Jurkat, Clone E6-1 (cell line): ENCODE measurements at regions not wholly inside any gene's neighbourhood (a gene's known extent, or its start where the extent isn't known, plus 50 kb on each side); places are given as distances from the start of the nearest gene placed in this dataset.

Source experiments
- DNase-seq: peaks from one replicate; pipeline ENCODE4 v3.0.0-alpha.2; 2011; ENCODE audit warnings: low read depth, low spot score
- H3K4me3 ChIP-seq: 2 replicates; pipeline ENCODE4 v1.5.1; 2011; ENCODE audit warnings: mild to moderate bottlenecking, low read length, control low read depth, moderate library complexity

GRCh38 chr19:16019691-16020448 is 56.4 kb upstream of the TPM4 start:
- DNase-seq: no peak
- no peak overlapping the region for H3K4me3 ChIP-seq

DNA sequence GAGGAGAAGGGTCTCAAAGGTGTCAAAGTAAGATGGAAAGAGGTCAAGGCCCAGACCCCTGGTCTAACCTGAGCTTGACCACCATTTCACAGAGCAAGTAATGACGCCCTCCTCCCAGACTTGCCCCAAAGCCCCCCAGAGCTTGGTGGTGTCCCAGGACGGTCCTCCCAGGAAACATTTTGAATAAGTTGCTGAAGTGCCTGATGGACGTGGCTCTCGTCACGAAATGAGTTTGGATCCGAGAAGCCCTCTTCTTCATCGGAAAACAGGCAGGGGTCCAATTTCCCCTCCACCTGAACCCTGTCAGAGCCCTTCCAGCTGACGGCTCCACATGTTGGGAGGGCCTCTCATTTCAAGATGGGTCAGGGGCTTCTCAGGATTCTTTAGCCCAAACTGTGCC is 54.5 kb upstream of the TPM4 start:
- H3K4me3 ChIP-seq: no peak overlapping the region
- DNase-seq: no peak

DNA sequence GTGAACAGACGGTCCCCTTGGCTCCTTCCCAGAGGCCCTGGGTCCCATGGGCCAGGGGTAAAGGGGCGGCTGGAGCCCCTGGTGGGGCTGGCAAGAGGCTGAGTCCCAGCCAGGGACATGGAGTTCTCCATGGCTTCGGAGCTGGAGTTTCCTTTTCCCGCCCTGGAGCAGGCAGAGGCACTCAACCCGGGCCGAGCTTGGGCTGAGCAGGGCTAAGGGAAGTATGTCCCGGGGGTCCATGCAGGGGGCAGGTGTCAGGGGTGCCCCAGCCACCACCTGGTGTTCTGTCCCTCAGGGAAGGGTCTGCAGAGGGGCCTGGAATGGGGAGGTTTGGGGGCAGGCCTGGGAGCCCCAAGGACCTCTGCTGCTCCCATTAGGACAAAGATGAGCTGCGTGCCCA is 54.0 kb upstream of the TPM4 start:
- DNase-seq: no peak
- no peak overlapping the region for H3K4me3 ChIP-seq

GRCh38 chr19:16022681-16023080 is 53.6 kb upstream of the TPM4 start:
- DNase-seq: no peak

GRCh38 chr19:16023146-16023915 is 53.0 kb upstream of the TPM4 start:
- no peak for DNase-seq
- H3K4me3 ChIP-seq: no peak overlapping the region

More at GRCh38 chr19:16022681-16023080, 53.6 kb upstream of the TPM4 start:
- H3K4me3 ChIP-seq: no peak overlapping the region

GRCh38 chr19:16024266-16025107 is 51.8 kb upstream of the TPM4 start:
- no peak overlapping the region for H3K4me3 ChIP-seq
- no peak for DNase-seq

- H3K4me3 ChIP-seq: no peak overlapping the region
- peak; percentile 16 for DNase-seq
Measured at GRCh38 chr19:16025108-16026101, 50.9 kb upstream of the TPM4 start.

- H3K4me3 ChIP-seq: no peak overlapping the region
- DNase-seq: no peak
Measured at GRCh38 chr19:16026131-16026530, 50.2 kb upstream of the TPM4 start.
